Uterus (tissue), 3 donors: ENCODE measurements at regions not wholly inside any gene's neighbourhood (a gene's known extent, or its start where the extent isn't known, plus 50 kb on each side); places are given as distances from the start of the nearest gene placed in this dataset.

Experiments used
- DNase-seq, 2 donors: peaks; one replicate each; pipeline ENCODE4 v3.0.0-alpha.2; 2019 to 2020
- H3K27ac ChIP-seq, 2 donors: fragments of 200-600 bp; sonication (generic); 1 replicate in 1 of 2; 2 replicates in 1 of 2; pipeline ENCODE4 v1.5.1; 2016 to 2018
- H3K27me3 ChIP-seq, 2 donors: fragments of 200-600 bp; sonication (generic); one replicate each; pipeline ENCODE4 v1.5.1; 2018 to 2019; ENCODE audit warnings: control low read depth in 1 of 2
- H3K36me3 ChIP-seq, 2 donors: fragments of 200-600 bp; sonication (generic); one replicate each; pipeline ENCODE4 v1.5.1; 2019; ENCODE audit warnings: control low read depth in 1 of 2
- H3K4me1 ChIP-seq, 2 donors: fragments of 200-600 bp; sonication (generic); one replicate each; pipeline ENCODE4 v1.5.1; 2018 to 2019; ENCODE audit warnings: control low read depth in 1 of 2
- H3K4me3 ChIP-seq, 2 donors: fragments of 200-600 bp; sonication (generic); 1 replicate in 1 of 2; 2 replicates in 1 of 2; pipeline ENCODE4 v1.5.1; 2018 to 2019; ENCODE audit warnings: mild to moderate bottlenecking in 1 of 2
- H3K9me3 ChIP-seq, 2 donors: fragments of 200-600 bp; sonication (generic); one replicate each; pipeline ENCODE4 v1.5.1; 2019; ENCODE audit warnings: control low read depth in 1 of 2
- POLR2A ChIP-seq, 2 donors: fragments of 450-650 bp; IDR thresholded peaks; one replicate each; pipeline ENCODE4 v1.6.1; 2016; ENCODE audit warnings: antibody characterized with exemption in 2 of 2, mild to moderate bottlenecking in 1 of 2, moderate library complexity in 1 of 2
- intact Hi-C: fragments of 100-400 bp; cut with DNase I; formaldehyde crosslinking; loops from one replicate; pipeline ENCODE4 v1.15.1; 2023; ENCODE audit warnings: low total_unique reads
- TF ChIP-seq, protein P1 (sequence below), 4 experiments: fragments of 200-600 bp in 2 of 4; fragments of 450-650 bp in 2 of 4; sonication (generic) in 2 of 4; IDR thresholded peaks; one replicate each; pipeline ENCODE4 v1.5.1; 2016 to 2019; ENCODE audit warnings: antibody characterized with exemption in 4 of 4, mild to moderate bottlenecking in 2 of 4, moderate library complexity in 1 of 4
- donor health status: DM: yes; HTN: yes; CAD: no.

DNA sequence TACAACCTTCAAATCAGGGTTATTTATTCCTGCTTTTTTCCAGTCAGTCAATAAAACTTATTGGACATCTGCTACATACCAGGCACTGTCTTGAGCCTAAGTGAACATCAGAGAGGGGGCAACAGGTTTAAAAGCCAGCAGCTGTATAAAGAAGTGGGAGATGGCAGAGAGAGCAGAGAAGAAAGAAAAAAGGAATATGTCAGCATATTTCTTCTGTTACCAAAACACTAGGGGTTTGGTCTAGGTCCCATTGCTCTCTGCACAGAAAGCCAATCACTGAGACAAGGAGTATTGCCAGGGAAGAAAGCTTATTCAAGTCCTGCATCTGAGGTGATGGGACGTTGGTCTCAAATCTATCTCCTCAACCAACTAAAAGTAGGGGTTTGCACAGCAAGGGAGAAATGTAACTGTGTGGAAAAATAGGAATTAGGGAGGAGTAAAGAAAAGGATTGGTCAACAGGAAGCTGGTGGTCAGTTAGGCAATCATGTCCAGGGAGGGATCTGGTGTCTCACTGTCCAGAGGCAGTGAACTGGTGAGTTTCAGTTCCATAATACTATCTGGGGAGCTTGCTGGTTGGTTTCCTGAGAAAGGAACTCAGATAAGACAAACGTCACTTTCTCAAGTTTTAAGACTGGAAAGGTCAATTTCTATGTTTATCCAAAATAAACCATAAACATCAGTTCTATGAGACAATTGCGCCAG is 107.5 kb downstream of the PHLDA1 start:
- intact Hi-C loops = no loop called here
- Histone ChIP-seq H3K27me3 (no peaks in the 10 kb centered on the region), H3K36me3 (no peaks in the 10 kb centered on the region), H3K27ac (no peak overlapping the region), H3K9me3 (no peaks in the 10 kb centered on the region), H3K4me1 (no peaks in the 10 kb centered on the region), H3K4me3 (no peak overlapping the region)
- no peak for DNase-seq
- TF ChIP-seq POLR2A (IDR thresholded peaks at IDR 0.05) = no peak
- TF ChIP-seq, protein P1, sequence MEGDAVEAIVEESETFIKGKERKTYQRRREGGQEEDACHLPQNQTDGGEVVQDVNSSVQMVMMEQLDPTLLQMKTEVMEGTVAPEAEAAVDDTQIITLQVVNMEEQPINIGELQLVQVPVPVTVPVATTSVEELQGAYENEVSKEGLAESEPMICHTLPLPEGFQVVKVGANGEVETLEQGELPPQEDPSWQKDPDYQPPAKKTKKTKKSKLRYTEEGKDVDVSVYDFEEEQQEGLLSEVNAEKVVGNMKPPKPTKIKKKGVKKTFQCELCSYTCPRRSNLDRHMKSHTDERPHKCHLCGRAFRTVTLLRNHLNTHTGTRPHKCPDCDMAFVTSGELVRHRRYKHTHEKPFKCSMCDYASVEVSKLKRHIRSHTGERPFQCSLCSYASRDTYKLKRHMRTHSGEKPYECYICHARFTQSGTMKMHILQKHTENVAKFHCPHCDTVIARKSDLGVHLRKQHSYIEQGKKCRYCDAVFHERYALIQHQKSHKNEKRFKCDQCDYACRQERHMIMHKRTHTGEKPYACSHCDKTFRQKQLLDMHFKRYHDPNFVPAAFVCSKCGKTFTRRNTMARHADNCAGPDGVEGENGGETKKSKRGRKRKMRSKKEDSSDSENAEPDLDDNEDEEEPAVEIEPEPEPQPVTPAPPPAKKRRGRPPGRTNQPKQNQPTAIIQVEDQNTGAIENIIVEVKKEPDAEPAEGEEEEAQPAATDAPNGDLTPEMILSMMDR (IDR thresholded peaks at IDR 0.05) = no peak

DNA sequence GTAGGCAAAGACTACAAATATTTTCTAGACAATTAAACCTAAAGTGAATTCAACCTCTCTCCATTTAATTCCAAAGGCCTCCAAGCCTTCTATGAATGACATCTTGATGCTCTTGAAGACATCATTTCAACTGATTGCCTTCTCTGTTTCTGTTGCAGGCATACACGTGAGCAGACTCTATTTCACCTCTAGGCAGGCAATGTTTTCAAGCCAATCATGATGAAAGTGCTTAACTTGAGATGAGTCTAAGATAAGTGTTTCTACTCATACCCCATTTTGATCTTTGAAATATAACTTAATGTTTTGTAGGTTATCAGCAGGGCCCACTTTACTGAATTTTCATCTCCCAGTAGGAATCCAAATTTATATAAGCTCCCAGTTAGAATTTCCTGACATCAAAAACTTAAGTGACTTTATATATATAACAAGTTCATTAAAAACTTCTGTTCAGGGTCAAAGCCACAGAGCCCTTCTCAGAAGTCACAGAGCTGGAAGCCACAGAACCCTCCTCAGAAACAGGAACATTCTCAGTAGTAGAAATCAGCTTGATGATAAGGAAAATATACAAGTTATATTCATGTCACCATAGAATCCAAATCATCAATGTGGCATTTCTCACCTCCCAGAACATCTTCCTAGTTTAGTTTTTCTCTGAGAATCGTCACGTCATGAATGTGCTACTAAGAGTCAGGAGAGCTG is 108.5 kb downstream of the PHLDA1 start:
- TF ChIP-seq POLR2A (IDR thresholded peaks at IDR 0.05) = no peak
- TF ChIP-seq, protein P1 (IDR thresholded peaks at IDR 0.05) = no peak
- H3K27me3 ChIP-seq = no peaks in the 10 kb centered on the region
- H3K4me3 ChIP-seq = no peak overlapping the region
- no peaks in the 10 kb centered on the region for H3K9me3 ChIP-seq
- no peak for DNase-seq
- no peaks in the 10 kb centered on the region for H3K36me3 ChIP-seq
- H3K27ac ChIP-seq = no peak overlapping the region
- H3K4me1 ChIP-seq = no peaks in the 10 kb centered on the region
- intact Hi-C loops = no loop called here

DNA sequence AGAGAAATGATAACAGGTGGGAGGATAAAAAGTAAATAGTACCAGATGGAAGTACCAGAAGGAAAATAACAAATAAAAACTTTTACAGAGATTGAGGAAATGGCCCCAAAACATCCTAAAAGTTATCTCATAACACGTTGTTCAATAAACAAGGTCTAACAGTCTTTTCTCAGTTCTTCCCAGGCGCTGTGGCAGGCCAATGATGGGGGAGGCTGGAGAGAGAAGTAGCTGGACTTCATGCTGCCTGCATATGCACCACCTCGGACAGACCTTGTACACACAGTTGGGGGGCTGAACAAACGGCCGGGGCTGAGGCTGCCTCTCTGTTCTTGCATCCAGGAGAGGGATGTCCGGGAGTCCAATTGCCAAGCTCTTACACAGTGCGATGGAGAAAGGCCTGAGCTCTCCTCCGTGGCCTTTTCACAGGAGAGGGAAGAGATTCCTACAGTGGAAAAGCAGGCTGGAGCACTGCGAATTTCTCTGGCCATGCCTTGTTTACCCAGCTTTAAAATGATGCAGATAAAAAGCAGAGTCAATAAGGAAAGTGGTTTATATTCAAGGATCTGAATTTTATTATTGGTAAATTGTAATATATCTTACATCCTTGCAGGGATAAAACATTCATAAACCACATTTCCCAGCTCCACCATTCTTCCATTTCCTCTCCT is 109.8 kb downstream of the PHLDA1 start:
- Histone ChIP-seq H3K36me3 (no peaks in the 10 kb centered on the region), H3K4me3 (no peak overlapping the region), H3K27me3 (no peaks in the 10 kb centered on the region), H3K27ac (no peak overlapping the region), H3K4me1 (no peaks in the 10 kb centered on the region), H3K9me3 (no peaks in the 10 kb centered on the region)
- DNase-seq = no peak
- intact Hi-C loops = no loop called here
- TF ChIP-seq, protein P1 (IDR thresholded peaks at IDR 0.05) = no peak
- TF ChIP-seq POLR2A (IDR thresholded peaks at IDR 0.05) = no peak

DNA sequence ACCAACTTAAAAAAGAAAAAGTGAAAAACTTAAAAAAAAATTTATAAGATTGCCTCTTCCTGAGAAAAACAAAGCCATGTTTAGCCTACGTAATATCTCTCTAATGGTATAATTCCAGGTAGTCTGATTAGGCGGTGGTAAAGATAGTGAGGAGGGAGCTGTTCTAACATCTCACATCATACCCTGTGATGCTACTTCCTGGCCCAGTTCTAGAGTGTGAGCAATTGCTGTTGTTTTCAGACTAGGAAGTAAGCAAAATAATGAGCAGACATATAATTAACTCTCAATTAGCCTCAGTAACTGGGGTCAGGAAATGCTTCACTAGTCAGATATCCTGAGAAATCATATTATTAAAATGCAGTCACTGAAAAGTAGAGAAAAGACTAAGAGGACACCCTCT is 113.9 kb downstream of the PHLDA1 start:
- H3K27me3 ChIP-seq = no peaks in the 10 kb centered on the region
- H3K36me3 ChIP-seq = no peaks in the 10 kb centered on the region
- no peak overlapping the region for H3K4me3 ChIP-seq
- no peak for DNase-seq
- no peaks in the 10 kb centered on the region for H3K4me1 ChIP-seq
- no peaks in the 10 kb centered on the region for H3K9me3 ChIP-seq
- intact Hi-C loops = no loop called here
- no peak overlapping the region for H3K27ac ChIP-seq
- TF ChIP-seq, protein P1 (IDR thresholded peaks at IDR 0.05) = no peak
- TF ChIP-seq POLR2A (IDR thresholded peaks at IDR 0.05) = no peak

DNA sequence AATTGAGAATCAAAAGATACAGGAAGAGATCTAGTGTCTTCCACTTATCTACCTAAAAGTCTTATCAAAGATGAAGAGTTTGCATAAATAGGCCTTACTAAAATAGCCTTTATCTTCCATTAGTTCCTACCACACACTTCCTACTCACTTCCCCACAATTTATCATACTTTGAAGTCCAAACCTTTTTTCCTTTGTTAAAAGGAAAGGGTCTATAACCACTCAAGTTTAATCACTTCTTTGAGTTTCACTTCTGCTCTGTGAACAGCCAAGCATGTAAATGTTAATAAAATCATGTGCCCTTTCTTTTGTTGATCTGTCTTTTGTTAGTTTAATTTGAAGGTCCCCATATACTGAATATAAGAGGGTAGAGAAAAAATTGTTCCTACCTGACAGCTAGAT is 114.5 kb downstream of the PHLDA1 start:
- no peak overlapping the region for H3K27ac ChIP-seq
- H3K36me3 ChIP-seq = no peaks in the 10 kb centered on the region
- no peaks in the 10 kb centered on the region for H3K4me1 ChIP-seq
- H3K9me3 ChIP-seq = no peaks in the 10 kb centered on the region
- H3K27me3 ChIP-seq = no peaks in the 10 kb centered on the region
- no peak overlapping the region for H3K4me3 ChIP-seq
- intact Hi-C loops = no loop called here
- no peak for TF ChIP-seq POLR2A (IDR thresholded peaks at IDR 0.05)
- TF ChIP-seq, protein P1 (IDR thresholded peaks at IDR 0.05) = no peak
- DNase-seq = no peak
